ENCODE measurements at regions not wholly inside any gene's neighbourhood (a gene's known extent, or its start where the extent isn't known, plus 50 kb on each side); places are given as distances from the start of the nearest gene placed in this dataset.
A peak's percentile ranks its signal among the peaks of the same experiment; 100 is the strongest.

- Mint-ChIP-seq H3K4me3 (no peak overlapping the region), H3K27ac (no peak overlapping the region), H3K4me1 (ENCODE audit: low read depth) (peaks cover 53% of the 10 kb centered on the region), H3K36me3 (ENCODE audit: low read depth) (peaks cover 76% of the 10 kb centered on the region), H3K27me3 (ENCODE audit: insufficient read depth) (no peaks in the 10 kb centered on the region; the same call in 1 of the 2 replicates), H3K9me3 (peaks cover 28% of the 10 kb centered on the region)
- TF ChIP-seq CTCF (IDR thresholded peaks at IDR 0.05), result no peak
- DNase-seq, result no peak
Observed at GRCh38 chr12:46518729-46519128, 146.2 kb upstream of the SLC38A2 start.

- no peak for DNase-seq
- Mint-ChIP-seq H3K4me1 (ENCODE audit: low read depth) (peaks cover 48% of the 10 kb centered on the region), H3K4me3 (no peak overlapping the region), H3K9me3 (peaks cover 33% of the 10 kb centered on the region), H3K36me3 (ENCODE audit: low read depth) (peaks cover 81% of the 10 kb centered on the region), H3K27ac (no peak overlapping the region), H3K27me3 (ENCODE audit: insufficient read depth) (no peaks in the 10 kb centered on the region; the same call in 1 of the 2 replicates)
- TF ChIP-seq CTCF (IDR thresholded peaks at IDR 0.05), result no peak
Observed at GRCh38 chr12:46518169-46518568, 145.6 kb upstream of the SLC38A2 start.

GRCh38 chr12:46517579-46517962 lies 145.0 kb upstream of the SLC38A2 start:
- H3K9me3 Mint-ChIP-seq, result peaks cover 39% of the 10 kb centered on the region
- DNase-seq, result no peak
- no peak overlapping the region for H3K27ac Mint-ChIP-seq
- H3K4me1 Mint-ChIP-seq (ENCODE audit: low read depth), result peaks cover 42% of the 10 kb centered on the region
- H3K36me3 Mint-ChIP-seq (ENCODE audit: low read depth), result peaks cover 87% of the 10 kb centered on the region
- no peak overlapping the region for H3K4me3 Mint-ChIP-seq
- no peaks in the 10 kb centered on the region; the same call in 1 of the 2 replicates for H3K27me3 Mint-ChIP-seq (ENCODE audit: insufficient read depth)
- peak; percentile 26; the same call in 1 of the 2 replicates for TF ChIP-seq CTCF (IDR thresholded peaks at IDR 0.05)

GRCh38 chr12:46516933-46517578 lies 144.5 kb upstream of the SLC38A2 start:
- DNase-seq, result no peak
- H3K9me3 Mint-ChIP-seq, result peaks cover 44% of the 10 kb centered on the region
- H3K27ac Mint-ChIP-seq, result no peak overlapping the region

GRCh38 chr12:46516238-46516932 lies 143.8 kb upstream of the SLC38A2 start:
- Mint-ChIP-seq H3K27me3 (ENCODE audit: insufficient read depth) (no peaks in the 10 kb centered on the region; the same call in 1 of the 2 replicates), H3K4me3 (no peak overlapping the region), H3K36me3 (ENCODE audit: low read depth) (peaks cover 98% of the 10 kb centered on the region), H3K4me1 (ENCODE audit: low read depth) (peaks cover 30% of the 10 kb centered on the region), H3K9me3 (peaks cover 51% of the 10 kb centered on the region), H3K27ac (no peak overlapping the region)
- DNase-seq, result no peak
- TF ChIP-seq CTCF (IDR thresholded peaks at IDR 0.05), result no peak

More at GRCh38 chr12:46516933-46517578, 144.5 kb upstream of the SLC38A2 start:
- no peak for TF ChIP-seq CTCF (IDR thresholded peaks at IDR 0.05)
- H3K4me3 Mint-ChIP-seq, result no peak overlapping the region
- H3K4me1 Mint-ChIP-seq (ENCODE audit: low read depth), result peaks cover 36% of the 10 kb centered on the region
- no peaks in the 10 kb centered on the region; the same call in 1 of the 2 replicates for H3K27me3 Mint-ChIP-seq (ENCODE audit: insufficient read depth)
- peaks cover 92% of the 10 kb centered on the region for H3K36me3 Mint-ChIP-seq (ENCODE audit: low read depth)

All from HFFc6 (cell line).